ENCODE measurements at regions not wholly inside any gene's neighbourhood (a gene's known extent, or its start where the extent isn't known, plus 50 kb on each side); places are given as distances from the start of the nearest gene placed in this dataset.
"Not testable (repeated sequence)": the region's sequence is repeated elsewhere in the genome, so short reads cannot be mapped to it uniquely, and the experiment has no call there.

DNA sequence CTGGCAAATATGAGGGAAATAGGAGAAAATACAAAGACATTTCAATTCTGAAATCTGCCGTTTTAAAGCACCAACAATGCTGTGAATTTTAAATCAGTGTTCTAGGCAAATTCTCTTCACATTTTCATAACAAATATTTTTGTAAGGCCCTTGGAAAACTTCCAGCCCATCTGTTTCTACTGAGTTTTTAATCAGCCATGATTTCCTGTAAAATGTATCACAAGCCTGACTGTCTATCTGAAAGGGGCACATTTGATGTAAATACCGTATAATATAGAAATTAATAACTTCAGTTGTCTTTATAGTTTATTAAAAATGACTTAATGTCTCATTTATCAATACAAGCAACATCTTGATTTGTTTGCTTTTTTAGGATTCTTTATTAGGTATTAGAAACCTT lies 454.7 kb downstream of the PYDC2 start:
- intact Hi-C loops (cut with DNase I) = no loop called here
- Histone ChIP-seq H3K27me3 (no peaks in the 10 kb centered on the region), H3K36me3 (no peaks in the 10 kb centered on the region), H3K4me3 (no peak overlapping the region), H3K9me3 (no peaks in the 10 kb centered on the region), H3K27ac (no peak overlapping the region), H3K4me1 (ENCODE audit: insufficient read depth) (no peaks in the 10 kb centered on the region)
- no peak for DNase-seq
- WGBS, 3 donors = 9 to 29% (median 15%) methylated on average over 2 of the region's 2 CpGs
- TF ChIP-seq POLR2A (IDR thresholded peaks at IDR 0.05) (no peak), EP300 (IDR thresholded peaks at IDR 0.05) (no peak)
- TF ChIP-seq, protein P1, sequence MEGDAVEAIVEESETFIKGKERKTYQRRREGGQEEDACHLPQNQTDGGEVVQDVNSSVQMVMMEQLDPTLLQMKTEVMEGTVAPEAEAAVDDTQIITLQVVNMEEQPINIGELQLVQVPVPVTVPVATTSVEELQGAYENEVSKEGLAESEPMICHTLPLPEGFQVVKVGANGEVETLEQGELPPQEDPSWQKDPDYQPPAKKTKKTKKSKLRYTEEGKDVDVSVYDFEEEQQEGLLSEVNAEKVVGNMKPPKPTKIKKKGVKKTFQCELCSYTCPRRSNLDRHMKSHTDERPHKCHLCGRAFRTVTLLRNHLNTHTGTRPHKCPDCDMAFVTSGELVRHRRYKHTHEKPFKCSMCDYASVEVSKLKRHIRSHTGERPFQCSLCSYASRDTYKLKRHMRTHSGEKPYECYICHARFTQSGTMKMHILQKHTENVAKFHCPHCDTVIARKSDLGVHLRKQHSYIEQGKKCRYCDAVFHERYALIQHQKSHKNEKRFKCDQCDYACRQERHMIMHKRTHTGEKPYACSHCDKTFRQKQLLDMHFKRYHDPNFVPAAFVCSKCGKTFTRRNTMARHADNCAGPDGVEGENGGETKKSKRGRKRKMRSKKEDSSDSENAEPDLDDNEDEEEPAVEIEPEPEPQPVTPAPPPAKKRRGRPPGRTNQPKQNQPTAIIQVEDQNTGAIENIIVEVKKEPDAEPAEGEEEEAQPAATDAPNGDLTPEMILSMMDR (IDR thresholded peaks at IDR 0.05) = no peak

DNA sequence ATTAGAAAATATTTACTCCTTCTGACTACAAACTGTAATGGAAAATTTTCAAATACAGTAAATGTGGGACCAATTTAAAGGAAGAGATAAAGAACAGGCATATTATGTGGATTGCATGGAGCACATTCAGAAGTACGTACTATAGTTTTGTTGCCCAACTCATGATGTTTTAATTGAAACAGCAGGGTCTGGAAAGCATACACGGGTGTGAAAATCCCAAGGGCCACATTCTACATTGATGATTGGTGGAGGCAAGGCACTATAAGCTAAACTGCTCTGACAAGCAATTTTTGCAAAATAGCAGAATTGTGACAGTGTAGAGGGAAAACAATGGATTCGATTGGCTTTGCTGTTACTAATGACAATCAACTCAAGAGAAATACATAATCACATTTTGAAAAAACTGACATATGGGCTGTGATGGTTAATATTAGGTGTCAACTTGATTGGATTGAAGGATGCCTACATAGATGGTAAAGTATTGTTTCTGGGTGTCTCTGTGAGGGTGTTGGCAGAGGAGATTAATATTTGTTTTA lies 458.6 kb downstream of the PYDC2 start:
- H3K27me3 ChIP-seq = no peaks in the 10 kb centered on the region
- TF ChIP-seq EP300 (IDR thresholded peaks at IDR 0.05) (no peak), POLR2A (IDR thresholded peaks at IDR 0.05) (no peak)
- TF ChIP-seq, protein P1 (IDR thresholded peaks at IDR 0.05) = no peak
- H3K4me1 ChIP-seq (ENCODE audit: insufficient read depth) = no peaks in the 10 kb centered on the region
- DNase-seq = no peak
- H3K36me3 ChIP-seq = no peaks in the 10 kb centered on the region
- no peaks in the 10 kb centered on the region for H3K9me3 ChIP-seq
- H3K4me3 ChIP-seq = no peak overlapping the region
- 69 to 85% (median 78%) methylated on average over 3 of the region's 3 CpGs for WGBS, 3 donors
- H3K27ac ChIP-seq = no peak overlapping the region
- intact Hi-C loops (cut with DNase I) = no loop called here

DNA sequence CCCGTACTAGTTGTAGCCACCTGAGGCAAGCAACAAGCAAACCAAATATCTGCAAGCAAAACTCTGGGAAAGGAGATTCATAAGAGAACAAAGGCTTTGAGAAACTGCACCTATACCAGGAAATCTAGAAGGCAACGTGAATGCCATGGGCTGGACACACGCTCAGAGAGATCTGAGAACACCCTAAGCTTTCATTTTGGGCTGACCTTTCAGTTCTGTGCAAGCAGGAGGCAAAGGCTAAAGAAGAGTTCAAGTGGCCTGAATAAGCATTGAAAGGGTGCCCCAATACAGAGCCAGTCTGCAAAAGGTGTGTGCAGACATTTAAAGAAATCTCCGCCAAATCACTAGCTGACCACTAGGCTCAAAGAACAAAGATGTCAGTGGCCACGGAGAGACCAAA lies 461.6 kb downstream of the PYDC2 start:
- H3K27ac ChIP-seq = no peak overlapping the region
- H3K27me3 ChIP-seq = no peaks in the 10 kb centered on the region
- TF ChIP-seq EP300 (IDR thresholded peaks at IDR 0.05) = no peak
- TF ChIP-seq, protein P1 (IDR thresholded peaks at IDR 0.05) = no peak
- no peak for TF ChIP-seq POLR2A (IDR thresholded peaks at IDR 0.05)
- intact Hi-C loops (cut with DNase I) = no loop called here
- no peak for DNase-seq
- no peaks in the 10 kb centered on the region for H3K4me1 ChIP-seq (ENCODE audit: insufficient read depth)
- no peaks in the 10 kb centered on the region for H3K36me3 ChIP-seq
- H3K4me3 ChIP-seq = no peak overlapping the region
- 77 to 85% (median 80%) methylated on average over 5 of the region's 5 CpGs for WGBS, 3 donors
- H3K9me3 ChIP-seq = no peaks in the 10 kb centered on the region

DNA sequence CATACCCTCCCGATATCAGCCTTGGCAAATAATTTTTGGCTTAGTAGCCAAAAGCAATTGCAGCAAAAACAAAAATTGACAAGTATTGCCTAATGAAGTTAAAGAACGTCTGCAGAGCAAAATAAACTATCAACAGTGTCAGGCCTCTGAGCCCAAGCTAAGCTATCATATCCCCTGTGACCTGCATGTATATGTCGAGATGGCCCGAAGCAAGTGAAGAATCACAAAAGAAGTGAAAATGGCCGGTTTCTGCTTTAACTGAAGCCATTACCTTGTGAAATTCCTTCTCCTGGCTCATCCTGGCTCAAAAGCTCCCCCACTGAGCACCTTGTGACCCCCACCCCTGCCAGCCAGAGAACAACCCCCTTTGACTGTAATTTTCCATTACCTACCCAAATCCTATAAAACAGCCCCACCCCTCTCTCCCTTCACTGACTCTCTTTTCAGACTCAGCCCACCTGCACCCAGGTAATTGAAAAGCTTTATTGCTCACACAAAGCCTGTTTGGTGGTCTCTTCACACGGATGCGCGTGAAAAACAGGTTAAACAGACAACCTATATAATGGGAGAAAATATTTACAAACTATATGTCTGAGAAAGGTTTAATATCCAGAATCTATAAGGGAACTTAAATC lies 466.3 kb downstream of the PYDC2 start:
- H3K4me3 ChIP-seq; H3K27me3 ChIP-seq; H3K4me1 ChIP-seq (ENCODE audit: insufficient read depth); H3K36me3 ChIP-seq; intact Hi-C loops (cut with DNase I); H3K27ac ChIP-seq; H3K9me3 ChIP-seq; DNase-seq: not testable (repeated sequence)
- WGBS, 3 donors = 87 to 90% (median 88%) methylated on average over 8 of the region's 8 CpGs

DNA sequence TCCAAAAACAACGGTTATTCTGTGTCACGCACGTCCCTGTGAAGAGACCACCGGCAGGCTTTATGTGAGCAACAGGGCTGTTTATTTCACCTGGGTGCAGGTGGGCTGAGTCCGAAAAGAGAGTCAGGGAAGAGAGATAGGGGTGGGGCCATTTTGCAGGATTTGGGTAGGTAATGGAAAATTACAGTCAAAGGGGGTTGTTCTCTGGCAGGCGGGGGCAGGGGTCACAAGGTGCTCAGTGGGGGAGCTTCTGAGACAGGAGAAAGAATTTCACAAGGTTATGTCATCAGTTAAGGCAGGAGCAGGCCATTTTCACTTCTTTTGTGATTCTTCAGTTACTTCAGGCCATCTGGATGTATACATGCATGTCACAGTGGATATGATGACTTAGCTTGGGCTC lies 467.0 kb downstream of the PYDC2 start:
- intact Hi-C loops (cut with DNase I); H3K9me3 ChIP-seq; DNase-seq; H3K27ac ChIP-seq; H3K4me1 ChIP-seq (ENCODE audit: insufficient read depth); H3K27me3 ChIP-seq; H3K4me3 ChIP-seq; H3K36me3 ChIP-seq: not testable (repeated sequence)
- WGBS, 3 donors = 84 to 86% (median 86%) methylated on average over 6 of the region's 6 CpGs

Data from ovary (tissue), 7 donors.